H1 (cell line): ENCODE measurements at regions not wholly inside any gene's neighbourhood (a gene's known extent, or its start where the extent isn't known, plus 50 kb on each side); places are given as distances from the start of the nearest gene placed in this dataset.

Experiments used
- EP300 ChIP-seq, 2 experiments: IDR thresholded peaks; 1 replicate in 1 of 2; 2 replicates in 1 of 2; pipeline ENCODE4 v1.6.1; 2011 to 2012; ENCODE audit warnings: low read depth in 2 of 2, low read length in 2 of 2, mild to moderate bottlenecking in 2 of 2, borderline replicate concordance in 1 of 2, inconsistent platforms in 1 of 2, moderate library complexity in 1 of 2
- HDAC6 ChIP-seq: IDR thresholded peaks from one replicate; pipeline ENCODE4 v1.7.1; 2012; ENCODE audit warnings: low read depth, mild to moderate bottlenecking, inconsistent platforms, low read length, moderate library complexity
- KDM1A ChIP-seq: fragments of 200-600, 300-600 bp; sonication (generic); IDR thresholded peaks from 2 replicates; pipeline ENCODE4 v1.7.1; 2016; ENCODE audit warnings: mild to moderate bottlenecking, low read length, borderline replicate concordance
- SAP30 ChIP-seq: fragments of 300-600 bp; sonication (generic); IDR thresholded peaks from 2 replicates; pipeline ENCODE4 v1.7.1; 2012; ENCODE audit warnings: low read length, moderate library complexity, mild to moderate bottlenecking, inconsistent platforms; ENCODE audit not compliant: insufficient read depth, insufficient replicate concordance
- SIX5 ChIP-seq: IDR thresholded peaks from 2 replicates; pipeline ENCODE4 v1.6.1; 2011; ENCODE audit warnings: mild to moderate bottlenecking, low read depth, low read length
- TF ChIP-seq, protein P1 (sequence below): fragments of 300-600 bp; sonication (generic); IDR thresholded peaks from 2 replicates; pipeline ENCODE4 v1.7.1; 2012; ENCODE audit warnings: low read length, moderate library complexity, mild to moderate bottlenecking, inconsistent platforms; ENCODE audit not compliant: insufficient replicate concordance

DNA sequence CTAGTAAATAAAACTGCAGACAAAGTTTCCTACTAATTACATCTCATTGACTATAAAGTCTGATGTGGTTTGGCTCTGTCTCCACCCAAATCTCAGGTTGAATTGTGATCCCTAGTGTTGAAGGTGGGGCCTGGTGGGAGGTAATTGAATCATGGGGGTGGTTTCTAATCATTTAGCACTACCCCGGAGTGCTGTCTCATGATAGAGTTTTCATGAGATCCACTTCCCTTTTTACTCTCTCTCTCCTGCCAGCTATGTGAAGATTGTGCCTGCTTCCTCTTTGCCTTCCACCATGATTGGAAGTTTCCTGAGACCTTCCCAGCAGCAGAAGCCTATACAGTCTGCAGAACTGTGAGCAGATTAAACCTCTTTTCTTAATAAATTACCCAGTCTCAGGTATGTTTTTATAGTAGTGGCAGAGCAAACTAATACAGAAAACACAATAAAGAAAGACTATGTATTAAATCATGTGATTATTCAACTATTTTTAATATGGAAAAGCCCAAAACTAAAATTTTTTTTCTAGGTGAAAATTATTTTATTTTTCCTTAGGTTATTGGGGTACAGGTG is 232.1 kb downstream of the FZD1 start (continued):
- TF ChIP-seq, protein P1, sequence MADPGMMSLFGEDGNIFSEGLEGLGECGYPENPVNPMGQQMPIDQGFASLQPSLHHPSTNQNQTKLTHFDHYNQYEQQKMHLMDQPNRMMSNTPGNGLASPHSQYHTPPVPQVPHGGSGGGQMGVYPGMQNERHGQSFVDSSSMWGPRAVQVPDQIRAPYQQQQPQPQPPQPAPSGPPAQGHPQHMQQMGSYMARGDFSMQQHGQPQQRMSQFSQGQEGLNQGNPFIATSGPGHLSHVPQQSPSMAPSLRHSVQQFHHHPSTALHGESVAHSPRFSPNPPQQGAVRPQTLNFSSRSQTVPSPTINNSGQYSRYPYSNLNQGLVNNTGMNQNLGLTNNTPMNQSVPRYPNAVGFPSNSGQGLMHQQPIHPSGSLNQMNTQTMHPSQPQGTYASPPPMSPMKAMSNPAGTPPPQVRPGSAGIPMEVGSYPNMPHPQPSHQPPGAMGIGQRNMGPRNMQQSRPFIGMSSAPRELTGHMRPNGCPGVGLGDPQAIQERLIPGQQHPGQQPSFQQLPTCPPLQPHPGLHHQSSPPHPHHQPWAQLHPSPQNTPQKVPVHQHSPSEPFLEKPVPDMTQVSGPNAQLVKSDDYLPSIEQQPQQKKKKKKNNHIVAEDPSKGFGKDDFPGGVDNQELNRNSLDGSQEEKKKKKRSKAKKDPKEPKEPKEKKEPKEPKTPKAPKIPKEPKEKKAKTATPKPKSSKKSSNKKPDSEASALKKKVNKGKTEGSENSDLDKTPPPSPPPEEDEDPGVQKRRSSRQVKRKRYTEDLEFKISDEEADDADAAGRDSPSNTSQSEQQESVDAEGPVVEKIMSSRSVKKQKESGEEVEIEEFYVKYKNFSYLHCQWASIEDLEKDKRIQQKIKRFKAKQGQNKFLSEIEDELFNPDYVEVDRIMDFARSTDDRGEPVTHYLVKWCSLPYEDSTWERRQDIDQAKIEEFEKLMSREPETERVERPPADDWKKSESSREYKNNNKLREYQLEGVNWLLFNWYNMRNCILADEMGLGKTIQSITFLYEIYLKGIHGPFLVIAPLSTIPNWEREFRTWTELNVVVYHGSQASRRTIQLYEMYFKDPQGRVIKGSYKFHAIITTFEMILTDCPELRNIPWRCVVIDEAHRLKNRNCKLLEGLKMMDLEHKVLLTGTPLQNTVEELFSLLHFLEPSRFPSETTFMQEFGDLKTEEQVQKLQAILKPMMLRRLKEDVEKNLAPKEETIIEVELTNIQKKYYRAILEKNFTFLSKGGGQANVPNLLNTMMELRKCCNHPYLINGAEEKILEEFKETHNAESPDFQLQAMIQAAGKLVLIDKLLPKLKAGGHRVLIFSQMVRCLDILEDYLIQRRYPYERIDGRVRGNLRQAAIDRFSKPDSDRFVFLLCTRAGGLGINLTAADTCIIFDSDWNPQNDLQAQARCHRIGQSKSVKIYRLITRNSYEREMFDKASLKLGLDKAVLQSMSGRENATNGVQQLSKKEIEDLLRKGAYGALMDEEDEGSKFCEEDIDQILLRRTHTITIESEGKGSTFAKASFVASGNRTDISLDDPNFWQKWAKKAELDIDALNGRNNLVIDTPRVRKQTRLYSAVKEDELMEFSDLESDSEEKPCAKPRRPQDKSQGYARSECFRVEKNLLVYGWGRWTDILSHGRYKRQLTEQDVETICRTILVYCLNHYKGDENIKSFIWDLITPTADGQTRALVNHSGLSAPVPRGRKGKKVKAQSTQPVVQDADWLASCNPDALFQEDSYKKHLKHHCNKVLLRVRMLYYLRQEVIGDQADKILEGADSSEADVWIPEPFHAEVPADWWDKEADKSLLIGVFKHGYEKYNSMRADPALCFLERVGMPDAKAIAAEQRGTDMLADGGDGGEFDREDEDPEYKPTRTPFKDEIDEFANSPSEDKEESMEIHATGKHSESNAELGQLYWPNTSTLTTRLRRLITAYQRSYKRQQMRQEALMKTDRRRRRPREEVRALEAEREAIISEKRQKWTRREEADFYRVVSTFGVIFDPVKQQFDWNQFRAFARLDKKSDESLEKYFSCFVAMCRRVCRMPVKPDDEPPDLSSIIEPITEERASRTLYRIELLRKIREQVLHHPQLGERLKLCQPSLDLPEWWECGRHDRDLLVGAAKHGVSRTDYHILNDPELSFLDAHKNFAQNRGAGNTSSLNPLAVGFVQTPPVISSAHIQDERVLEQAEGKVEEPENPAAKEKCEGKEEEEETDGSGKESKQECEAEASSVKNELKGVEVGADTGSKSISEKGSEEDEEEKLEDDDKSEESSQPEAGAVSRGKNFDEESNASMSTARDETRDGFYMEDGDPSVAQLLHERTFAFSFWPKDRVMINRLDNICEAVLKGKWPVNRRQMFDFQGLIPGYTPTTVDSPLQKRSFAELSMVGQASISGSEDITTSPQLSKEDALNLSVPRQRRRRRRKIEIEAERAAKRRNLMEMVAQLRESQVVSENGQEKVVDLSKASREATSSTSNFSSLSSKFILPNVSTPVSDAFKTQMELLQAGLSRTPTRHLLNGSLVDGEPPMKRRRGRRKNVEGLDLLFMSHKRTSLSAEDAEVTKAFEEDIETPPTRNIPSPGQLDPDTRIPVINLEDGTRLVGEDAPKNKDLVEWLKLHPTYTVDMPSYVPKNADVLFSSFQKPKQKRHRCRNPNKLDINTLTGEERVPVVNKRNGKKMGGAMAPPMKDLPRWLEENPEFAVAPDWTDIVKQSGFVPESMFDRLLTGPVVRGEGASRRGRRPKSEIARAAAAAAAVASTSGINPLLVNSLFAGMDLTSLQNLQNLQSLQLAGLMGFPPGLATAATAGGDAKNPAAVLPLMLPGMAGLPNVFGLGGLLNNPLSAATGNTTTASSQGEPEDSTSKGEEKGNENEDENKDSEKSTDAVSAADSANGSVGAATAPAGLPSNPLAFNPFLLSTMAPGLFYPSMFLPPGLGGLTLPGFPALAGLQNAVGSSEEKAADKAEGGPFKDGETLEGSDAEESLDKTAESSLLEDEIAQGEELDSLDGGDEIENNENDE = no peak
- TF ChIP-seq SAP30 (no peak), SIX5 (no peak), KDM1A (no peak), EP300 (IDR thresholded peaks at IDR 0.05; ENCODE audit: borderline replicate concordance in 1 of 2, low read depth in 2 of 2, low read length in 2 of 2) (no peak), HDAC6 (no peak)
- TF ChIP-seq, all 59 proteins: peak for 0
